HUDEP-2 (cell line): ENCODE measurements at regions not wholly inside any gene's neighbourhood (a gene's known extent, or its start where the extent isn't known, plus 50 kb on each side); places are given as distances from the start of the nearest gene placed in this dataset.
"Not testable (repeated sequence)": the region's sequence is repeated elsewhere in the genome, so short reads cannot be mapped to it uniquely, and the experiment has no call there.

Source experiments
- DNase-seq, 76 experiments: peaks; one replicate each; lab custom pipeline; 2025; ENCODE audit not compliant: unreplicated experiment in 76 of 76; lab: John Stamatoyannopoulos, UW

GRCh38 chr3:20844851-20845250 is 658.8 kb upstream of the SGO1 start:
- DNase-seq = no peak

- no peak for DNase-seq
Measured at GRCh38 chr3:20842594-20843436, 656.8 kb upstream of the SGO1 start.

GRCh38 chr3:20842002-20842401 is 656.0 kb upstream of the SGO1 start:
- DNase-seq = no peak

- DNase-seq = no peak
Measured at GRCh38 chr3:20837676-20838302, 651.8 kb upstream of the SGO1 start.

- DNase-seq = no peak
Measured at GRCh38 chr3:20836801-20837200, 650.8 kb upstream of the SGO1 start.

GRCh38 chr3:20832963-20833362 is 647.0 kb upstream of the SGO1 start:
- DNase-seq = no peak

- no peak for DNase-seq
Measured at GRCh38 chr3:20822251-20822650, 636.2 kb upstream of the SGO1 start.

- not testable (repeated sequence) for DNase-seq
Measured at GRCh38 chr3:20820872-20821271, 634.9 kb upstream of the SGO1 start.

- no peak for DNase-seq
Measured at GRCh38 chr3:20811631-20812030, 625.6 kb upstream of the SGO1 start.

GRCh38 chr3:20811006-20811405 is 625.0 kb upstream of the SGO1 start:
- no peak for DNase-seq

- no peak for DNase-seq
Measured at GRCh38 chr3:20810555-20810954, 624.5 kb upstream of the SGO1 start.

- no peak for DNase-seq
Measured at GRCh38 chr3:20809356-20809755, 623.4 kb upstream of the SGO1 start.

- DNase-seq = no peak
Measured at GRCh38 chr3:20808864-20809263, 622.9 kb upstream of the SGO1 start.

- no peak for DNase-seq
Measured at GRCh38 chr3:20798666-20799065, 612.7 kb upstream of the SGO1 start.

- DNase-seq = no peak
Measured at GRCh38 chr3:20787005-20787404, 601.0 kb upstream of the SGO1 start.

- no peak for DNase-seq
Measured at GRCh38 chr3:20776692-20777091, 590.7 kb upstream of the SGO1 start.

GRCh38 chr3:20776286-20776685 is 590.3 kb upstream of the SGO1 start:
- DNase-seq = no peak

- no peak for DNase-seq
Measured at GRCh38 chr3:20773320-20773984, 587.4 kb upstream of the SGO1 start.

GRCh38 chr3:20772869-20773268 is 586.9 kb upstream of the SGO1 start:
- DNase-seq = no peak

GRCh38 chr3:20769430-20769829 is 583.4 kb upstream of the SGO1 start:
- no peak for DNase-seq

GRCh38 chr3:20760981-20761380 is 575.0 kb upstream of the SGO1 start:
- no peak for DNase-seq

- no peak for DNase-seq
Measured at GRCh38 chr3:20752416-20752815, 566.4 kb upstream of the SGO1 start.
